Islet precursor cell (in vitro differentiated cells): ENCODE measurements at regions not wholly inside any gene's neighbourhood (a gene's known extent, or its start where the extent isn't known, plus 50 kb on each side); places are given as distances from the start of the nearest gene placed in this dataset.
"Not testable (repeated sequence)": the region's sequence is repeated elsewhere in the genome, so short reads cannot be mapped to it uniquely, and the experiment has no call there.

Experiments used
- DNase-seq: peaks from one replicate; pipeline ENCODE4 v3.0.0-alpha.2; 2018

DNA sequence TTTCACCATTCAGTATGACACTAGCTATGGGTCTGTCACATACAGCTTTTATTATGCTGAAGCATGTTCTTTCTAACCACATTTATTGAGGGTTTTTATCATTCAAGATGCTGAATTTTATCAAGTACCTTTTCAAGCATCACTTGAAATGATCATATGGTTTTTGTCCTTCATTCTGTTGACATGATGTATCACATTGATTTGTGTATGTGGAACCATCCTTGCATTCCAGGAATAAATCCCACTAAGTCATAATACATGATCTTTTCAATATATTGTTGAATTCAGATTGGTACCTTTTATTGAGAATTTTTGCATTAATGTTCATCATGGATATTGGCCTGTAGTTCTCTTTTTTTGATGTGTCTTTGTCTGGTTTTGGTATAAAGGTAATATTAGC, 317.4 kb downstream of the NNT start:
- DNase-seq = no peak

DNA sequence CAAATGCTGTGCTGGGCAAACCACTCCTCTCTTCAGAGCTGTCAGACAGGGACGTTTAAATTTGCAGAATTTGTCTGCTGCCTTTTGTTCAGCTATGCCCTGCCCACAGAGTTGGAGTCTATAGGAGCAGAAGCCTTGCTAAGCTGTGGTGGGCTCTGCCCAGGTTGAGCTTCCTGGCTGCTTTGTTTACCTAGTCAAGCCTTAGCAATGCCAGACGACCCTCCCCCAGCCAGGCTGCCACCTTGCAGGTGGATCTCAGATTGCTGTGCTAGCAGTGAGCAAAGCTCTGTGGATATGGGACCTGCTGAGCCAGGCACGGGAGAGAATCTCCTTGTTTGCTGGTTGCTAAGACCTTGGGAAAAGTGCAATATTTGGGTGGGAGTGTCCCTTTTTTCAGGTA, 314.9 kb downstream of the NNT start:
- DNase-seq = no peak

DNA sequence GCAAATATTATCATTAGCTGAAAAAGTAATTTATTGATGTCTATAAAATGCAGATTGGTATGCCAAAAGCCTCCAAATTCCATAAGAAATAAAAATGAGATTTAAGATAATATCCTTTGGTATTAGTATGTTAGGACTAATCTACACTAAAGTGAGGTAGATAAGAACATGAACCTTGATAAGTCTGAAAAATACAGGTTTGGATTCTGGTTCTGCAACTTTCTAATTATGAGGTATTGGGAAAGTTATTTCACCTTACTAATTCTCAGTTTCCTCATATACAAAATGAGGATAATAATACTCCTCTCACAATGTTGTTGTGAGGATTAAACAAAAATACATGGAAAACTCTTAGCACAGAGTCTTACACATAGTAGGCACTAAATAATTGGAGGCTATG, 300.1 kb downstream of the NNT start:
- DNase-seq = no peak

DNA sequence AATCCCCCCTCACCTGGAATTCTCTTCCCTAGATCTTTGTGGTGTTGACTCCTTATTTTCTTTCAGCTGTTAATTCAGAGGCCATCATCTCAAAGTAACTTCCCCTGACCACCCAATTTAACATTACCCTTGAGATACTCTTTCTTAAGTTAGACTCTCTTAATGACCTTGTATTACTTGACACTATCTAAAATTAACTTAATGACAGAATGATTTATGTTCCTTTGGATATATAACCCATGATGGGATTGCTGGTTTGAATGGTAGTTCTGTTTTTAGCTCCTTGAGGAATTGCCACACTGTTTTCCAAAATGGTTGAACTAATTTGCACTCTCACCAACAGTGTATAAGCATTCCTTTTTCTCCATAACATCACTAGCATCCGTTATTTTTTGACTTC, 298.0 kb downstream of the NNT start:
- DNase-seq = no peak

DNA sequence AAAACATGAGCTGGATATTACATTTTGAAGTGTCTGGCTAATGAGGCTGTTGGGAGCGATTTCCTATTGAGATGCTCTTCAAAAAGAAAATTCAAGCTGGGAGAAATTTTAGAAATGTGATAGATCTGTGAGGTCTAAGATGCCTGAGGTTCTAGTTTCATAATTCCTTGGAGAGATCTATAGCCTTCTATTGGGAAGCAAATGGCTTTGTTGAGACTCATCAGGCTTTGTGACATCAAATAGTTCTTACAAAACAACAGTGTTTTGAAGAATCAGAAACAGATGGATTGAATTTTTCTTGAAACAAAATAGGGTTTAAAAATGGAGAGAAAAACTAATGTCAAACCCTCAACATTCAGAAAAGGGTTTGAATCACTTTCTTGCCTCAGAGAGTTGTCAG, 292.9 kb downstream of the NNT start:
- DNase-seq = no peak

DNA sequence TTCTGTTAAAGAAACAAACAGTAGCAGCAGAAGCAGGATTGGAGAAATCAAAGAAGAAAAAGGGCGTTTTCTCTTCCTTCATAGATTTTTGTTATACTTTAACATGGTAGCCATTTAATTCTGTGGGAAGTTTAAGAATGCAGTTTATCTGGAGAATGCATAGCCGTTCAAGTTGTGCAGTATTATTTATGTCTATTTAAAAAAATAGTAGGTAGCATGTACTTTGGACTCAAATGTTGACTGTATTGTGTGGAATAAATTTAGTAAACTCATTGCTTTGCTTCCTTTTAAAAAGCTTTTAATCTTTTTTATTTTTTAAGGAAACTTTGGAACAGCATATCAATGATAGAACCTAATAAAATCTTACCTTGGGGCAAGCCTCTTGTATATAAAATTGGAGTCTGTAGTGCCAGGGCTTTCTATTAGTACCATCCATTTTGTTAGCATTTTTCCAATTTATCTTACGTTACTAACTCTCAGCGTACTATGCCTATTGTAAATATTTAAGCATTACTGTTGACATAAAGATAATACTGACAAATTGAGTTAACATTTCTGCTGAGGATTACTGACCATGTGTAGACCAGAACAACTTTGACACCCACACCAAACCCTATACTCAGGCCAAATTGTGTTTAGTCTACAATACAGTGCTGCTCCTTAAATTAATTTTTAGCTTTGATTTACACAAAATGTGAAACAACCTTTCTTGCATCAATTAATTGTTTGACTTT, 291.1 kb downstream of the NNT start:
- no peak for DNase-seq

DNA sequence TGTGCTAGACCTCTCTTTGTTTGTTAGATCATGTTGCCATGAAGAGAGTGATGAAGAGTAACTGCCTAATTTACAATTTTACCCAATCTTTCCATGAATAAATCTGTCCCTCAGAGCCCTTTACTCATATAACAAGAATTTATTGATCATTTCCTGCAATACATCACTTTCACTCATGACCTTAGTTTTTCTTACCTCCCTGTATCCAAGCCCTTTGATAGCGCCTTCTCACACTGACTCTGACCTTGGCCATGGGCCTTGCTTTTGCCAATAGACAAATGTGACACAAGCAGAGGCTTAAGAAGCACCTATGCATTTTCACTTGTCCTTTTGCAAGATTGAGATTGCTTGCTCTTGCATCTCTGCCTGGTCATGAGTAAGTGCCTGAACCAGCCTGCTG, 288.1 kb downstream of the NNT start:
- no peak for DNase-seq

DNA sequence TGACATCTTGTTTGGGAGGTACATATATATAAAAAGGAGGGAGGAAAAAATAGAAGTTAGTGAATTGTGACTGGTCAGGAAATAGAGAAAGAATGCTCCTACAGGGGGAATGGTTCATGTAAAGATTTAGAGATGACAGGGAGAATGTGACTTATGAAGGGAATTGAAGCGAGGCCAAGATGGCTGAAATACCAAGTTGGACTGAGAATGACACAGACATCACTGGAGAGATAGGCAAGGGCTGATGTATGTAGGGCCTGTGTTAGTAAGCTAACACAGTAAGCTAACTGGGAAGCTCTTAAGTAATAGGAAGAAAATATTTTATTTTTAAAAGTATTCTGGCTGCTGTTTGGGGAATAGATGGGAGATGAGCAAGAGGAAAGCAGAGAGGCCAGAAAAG, 286.3 kb downstream of the NNT start:
- no peak for DNase-seq

DNA sequence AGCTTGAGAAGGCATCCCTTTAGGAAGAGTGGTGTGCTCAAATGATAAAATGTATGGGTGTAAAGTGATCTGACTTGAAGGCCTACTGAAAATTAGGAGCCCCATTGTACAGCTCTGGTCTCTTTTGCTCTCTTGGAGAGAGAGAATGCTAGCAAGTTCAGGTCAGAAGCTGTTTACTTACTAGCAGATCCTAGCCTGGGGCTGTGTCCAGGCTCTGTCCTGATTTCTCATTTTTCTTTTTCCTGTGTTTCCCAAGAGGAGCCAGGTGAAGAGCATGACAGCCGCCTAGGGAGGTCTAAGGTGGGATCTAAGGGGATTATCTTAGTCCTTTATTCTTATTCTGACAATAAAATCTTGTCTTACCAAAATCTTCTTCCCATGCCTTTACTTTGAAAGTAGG, 272.8 kb downstream of the NNT start:
- DNase-seq = peak; percentile 62

DNA sequence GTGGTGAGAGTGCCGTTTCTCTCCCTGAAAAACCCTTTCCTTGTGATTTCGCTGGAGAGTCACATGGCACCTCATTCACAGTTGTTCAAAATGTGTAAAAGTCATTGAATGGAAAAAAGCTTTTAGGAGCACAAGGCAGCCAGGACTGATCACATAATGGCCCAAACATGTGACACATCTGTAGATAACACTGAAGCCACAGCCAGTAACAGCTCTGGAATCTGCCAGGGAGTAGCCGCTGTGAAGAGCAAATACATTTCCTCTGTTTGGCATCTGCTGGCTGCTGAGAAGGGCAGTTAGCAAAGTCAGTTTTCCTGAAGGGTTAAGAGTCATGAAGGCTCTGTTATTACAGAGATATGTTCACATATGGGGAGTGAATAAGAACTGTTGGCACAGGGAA, 271.8 kb downstream of the NNT start:
- peak; percentile 89 for DNase-seq

DNA sequence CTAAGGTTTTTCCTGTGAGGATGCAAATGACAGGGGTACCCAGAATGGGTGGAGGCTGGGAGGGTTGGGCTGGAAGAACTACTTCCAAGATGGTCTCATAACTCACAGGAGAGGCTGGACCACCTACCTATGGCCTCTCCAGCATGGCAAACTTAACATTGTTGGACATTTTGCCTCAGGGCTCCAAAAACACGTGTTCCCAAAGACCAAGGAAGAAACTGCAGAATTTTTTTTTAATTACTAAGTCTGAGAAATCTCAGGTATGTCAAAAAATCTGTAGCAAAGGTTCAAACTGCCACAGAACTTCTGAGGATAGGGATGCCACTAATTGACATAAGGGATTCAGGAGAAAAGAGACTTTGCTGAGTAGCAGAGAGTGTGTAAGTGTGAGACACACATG, 270.8 kb downstream of the NNT start:
- DNase-seq = no peak

DNA sequence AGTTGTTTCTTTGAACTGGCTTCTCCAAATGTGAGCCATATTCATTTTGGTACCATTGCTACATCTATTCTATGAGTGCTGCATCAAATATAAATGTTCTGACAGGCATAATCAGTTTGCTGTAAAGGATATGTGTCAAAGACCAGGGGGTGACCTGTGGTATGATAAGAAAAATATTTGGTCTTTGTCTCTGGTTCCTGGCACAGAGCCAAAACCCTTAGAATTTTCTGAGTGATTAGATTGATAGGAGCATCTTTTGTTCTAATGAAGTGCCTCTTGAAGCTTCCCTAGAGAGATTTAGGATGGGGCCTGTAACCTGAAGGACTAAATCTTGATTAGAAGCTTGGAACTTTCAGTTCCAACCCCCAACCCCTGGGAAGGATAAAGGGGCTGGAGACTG, 256.3 kb downstream of the NNT start:
- no peak for DNase-seq

DNA sequence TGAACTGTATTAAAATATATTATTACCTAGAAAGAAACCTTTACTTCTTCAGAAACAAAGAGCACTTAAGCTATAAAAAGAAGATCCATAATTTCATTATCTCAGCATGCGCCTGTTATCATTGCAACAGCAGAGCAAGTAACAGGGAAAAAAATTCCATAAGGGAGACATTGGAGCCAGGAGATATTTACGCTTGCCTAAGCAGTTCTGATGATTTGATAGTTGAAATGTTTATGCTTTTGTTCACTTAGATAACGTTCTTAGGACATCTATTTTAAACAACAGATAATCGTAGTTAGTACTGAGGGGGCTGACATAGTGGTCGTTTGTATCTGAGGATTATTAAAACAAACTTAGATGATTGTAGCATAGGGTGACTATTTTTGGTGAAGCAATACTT, 252.5 kb downstream of the NNT start:
- no peak for DNase-seq

DNA sequence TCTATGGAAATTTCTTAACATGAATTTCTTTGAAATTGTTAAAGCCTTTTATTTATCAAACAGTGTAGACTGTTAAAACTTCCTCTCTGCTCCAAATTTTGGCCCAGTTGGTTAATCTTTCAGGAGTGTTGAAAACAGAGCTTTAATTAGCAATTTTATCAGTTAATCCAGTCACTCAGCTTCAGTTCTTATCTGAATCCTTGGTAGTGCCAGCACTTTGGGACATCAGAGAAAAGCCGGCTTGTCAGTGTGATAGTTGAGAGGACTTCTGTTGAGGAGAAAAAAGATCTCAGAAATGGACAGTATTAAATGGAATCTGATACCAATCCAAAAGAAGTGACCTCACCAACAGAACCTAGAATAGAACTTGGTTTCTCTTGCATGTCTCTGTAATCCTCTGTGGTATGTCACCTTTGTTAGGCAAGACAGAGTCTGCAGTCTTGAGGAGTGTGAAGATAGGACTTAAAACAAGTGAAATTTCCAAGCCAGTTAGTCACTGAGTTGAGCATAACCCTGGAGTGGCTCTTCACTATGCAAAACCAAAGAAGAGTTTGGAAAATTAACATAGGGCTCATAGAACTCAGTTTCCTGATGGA, 251.8 kb downstream of the NNT start:
- DNase-seq = no peak

DNA sequence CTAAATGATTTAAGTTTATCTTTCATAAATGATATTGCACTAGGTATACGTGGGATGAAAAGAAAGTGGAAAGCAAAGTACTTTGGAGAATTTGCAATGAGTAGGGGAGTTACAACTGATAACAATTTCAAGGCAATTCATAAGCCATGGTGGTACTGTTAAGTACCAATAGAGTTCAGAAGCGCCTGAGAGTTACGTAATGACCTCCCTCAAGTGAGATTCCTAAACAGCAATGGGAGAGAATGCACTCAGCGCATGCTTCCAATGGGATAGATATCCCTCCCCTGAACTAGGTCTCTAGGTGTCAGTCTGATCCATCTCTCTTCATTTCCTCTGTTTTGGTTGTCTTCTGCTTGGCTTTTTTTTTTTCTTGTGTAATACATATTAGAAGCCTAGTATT, 249.3 kb downstream of the NNT start:
- DNase-seq = no peak

DNA sequence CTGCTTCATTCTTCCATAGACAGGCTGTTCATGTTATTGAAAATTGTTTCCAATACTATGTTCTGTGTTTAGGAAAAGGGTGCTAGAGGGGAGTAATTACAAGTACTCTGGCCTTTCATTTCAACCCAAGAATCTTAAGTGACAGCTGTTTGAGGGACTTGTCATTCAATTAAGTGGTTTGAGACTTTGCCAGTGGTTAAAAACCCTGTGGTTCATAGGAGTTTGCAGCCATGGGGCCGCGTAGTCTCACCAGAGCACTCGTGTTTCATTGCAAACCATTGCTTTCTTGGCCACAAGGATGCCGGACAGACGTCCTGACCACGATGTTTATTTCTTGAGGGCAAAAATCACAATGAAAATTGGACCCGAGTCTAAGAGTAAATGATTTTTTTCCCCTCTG, 248.8 kb downstream of the NNT start:
- no peak for DNase-seq

DNA sequence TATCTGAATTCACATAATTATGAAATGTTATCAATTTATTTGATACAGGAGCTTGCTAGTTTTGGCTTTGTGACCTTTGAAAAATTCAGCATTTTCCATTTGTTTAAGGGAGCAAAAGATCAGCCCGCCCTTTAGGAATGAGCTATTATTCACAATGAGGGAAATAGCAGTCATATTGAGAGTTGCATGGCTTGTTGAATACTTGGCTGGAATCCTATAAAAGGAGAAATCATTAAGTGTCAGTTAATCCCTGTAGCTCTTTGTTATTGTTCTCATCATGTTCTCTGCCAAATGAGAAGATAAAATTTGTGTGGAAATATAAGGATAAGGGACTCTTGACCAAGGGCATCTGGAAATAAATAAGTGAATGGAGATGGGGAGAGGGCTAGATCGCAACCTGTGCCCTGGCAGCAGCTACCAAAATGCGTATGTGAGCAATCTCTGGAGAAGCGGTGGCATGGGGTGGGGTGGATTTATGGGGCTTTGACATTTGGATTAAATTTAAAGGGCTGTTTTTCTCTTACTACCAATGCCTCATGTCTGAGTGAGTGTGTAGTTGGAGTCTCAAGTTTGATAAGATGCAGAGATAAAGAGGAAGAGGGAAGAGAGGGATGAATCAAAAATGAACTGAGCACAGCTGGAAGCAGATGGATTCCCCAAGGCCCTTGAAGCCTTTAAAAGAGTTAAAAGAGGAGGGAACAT, 237.6 kb downstream of the NNT start:
- no peak for DNase-seq

DNA sequence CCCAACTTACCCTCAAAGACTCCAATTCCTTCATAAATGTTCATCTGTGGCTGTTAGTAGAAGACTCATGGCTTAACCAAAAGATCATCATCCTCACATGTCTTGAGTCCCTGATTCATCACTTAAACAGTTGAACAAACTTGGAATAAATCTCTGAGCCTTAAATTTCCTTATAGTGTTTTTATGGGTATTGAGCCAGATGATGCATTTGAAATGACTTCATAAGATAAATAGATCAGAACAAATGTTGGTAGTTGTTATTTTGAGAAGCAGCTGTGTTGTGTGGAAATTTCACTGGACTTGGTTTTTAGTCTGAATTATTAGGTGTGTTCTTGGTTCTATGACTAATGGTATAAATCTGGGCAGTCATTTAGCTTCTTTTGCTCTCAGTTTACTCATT, 236.2 kb downstream of the NNT start:
- DNase-seq = no peak

DNA sequence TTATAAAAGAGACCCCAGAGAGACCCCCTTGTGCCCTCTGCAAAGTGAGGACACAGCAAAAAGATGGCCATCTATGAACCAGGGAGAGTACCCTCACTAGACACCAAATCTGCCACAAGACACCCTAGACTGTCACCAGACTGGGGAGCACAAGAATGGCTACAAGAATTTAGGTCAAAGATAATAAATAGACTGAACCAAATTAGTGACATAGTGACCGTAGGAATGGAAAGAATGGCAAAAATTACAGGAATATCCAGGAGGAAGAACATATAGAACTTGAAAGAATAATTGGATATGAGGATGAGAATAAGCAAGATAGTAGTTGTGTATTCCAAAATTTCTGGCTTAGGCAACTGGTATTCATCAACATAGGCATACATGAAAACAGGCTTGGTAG, 235.0 kb downstream of the NNT start:
- no peak for DNase-seq

DNA sequence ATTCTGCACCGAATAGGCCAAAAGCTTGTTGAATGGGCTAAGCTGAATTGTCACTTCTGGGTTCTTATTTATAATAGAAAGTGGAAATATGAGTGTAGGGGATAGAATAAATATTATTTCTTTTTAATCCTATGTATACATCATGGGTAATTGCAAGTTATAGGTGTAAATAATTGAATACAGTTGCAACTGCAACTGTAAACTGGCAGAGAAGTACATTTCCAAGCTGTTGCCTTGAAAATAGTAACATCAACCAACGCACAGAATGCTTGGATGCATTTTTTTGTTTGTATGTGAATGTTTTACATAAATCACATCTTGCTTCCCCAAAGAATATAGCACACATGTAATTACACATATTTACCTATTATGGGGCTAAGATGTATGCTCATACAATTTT, 234.1 kb downstream of the NNT start:
- no peak for DNase-seq

DNA sequence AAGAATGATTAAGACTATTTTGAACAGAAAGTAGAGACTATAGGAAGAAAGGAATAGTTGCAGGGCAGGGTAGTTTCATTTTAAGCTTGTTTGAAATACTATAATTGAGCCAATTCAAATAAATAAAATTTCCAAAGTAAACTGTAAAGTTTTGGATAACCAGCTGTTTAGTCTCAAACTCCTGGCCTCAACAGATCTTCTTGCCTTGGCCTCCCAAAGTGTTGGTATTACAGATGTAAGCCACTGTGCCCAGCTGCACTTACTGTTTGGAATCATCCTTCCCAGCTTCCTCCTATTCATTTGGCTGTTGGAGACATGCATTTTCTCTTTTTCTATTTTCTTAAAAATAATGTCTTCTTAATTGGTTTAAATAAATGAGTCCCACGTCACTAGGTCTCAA, 231.0 kb downstream of the NNT start:
- no peak for DNase-seq

DNA sequence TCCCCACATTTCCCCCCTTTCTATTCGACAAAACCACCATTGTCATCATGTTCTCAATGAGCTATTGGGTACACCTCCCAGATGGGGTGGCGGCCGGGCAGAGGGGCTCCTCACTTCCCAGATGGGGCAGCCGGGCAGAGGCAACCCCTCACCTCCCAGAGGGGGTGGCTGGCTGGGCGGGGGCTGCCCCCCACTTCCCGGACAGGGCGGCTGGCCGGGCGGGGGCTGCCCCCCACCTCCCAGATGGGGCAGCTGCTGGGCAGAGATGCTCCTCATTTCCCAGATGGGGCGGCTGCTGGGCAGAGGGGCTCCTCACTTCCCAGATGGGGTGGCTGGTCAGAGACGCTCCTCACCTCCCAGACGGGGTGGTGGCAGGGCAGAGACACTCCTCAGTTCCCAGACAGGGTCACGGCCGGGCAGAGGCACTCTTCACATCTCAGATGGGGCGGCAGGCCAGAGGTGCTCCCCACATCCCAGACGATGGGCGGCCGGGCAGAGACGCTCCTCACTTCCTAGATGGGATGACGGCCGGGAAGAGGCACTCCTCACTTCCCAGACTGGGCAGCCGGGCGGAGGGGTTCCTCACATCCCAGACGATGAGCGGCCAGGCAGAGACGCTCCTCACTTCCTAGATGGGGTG, 221.5 kb downstream of the NNT start:
- DNase-seq = not testable (repeated sequence)

DNA sequence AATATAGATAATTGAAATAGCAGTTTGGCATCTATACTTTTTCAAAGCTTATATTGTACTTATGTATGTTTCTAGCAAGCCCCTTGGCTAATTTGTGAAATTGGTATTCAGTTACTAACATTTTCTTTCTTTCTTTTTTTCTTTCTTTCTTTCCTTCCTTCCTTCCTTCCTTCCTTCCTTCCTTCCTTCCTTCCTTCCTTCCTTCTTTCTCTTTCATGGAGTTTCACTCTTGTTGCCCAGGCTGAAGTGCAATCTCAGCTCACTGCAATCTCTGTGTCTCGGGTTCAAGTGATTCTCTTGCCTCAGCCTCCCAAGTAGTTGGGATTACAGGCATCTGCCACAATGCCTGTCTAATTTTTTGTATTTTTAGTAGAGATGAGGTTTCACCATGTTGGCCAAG, 215.4 kb downstream of the NNT start:
- not testable (repeated sequence) for DNase-seq

DNA sequence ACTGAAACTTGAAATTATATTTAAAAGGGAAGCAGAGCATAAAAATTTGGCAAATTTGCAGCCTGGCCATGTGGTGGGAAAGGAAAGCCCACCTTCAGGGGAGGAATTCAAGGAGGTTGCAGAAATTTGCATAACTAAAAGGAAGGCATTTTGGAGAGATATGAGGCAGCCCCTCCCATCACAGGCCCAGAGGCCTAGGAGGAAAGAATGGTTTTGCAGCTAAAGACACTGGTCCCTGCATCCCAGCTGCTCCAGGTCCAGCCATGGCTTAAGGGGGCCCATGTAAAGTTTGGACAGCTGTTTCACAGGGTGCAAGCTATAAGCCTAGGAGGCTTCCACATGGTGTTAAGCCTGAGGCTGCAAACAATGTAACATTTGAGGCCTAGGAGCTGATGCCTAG, 212.5 kb downstream of the NNT start:
- DNase-seq = no peak
